Uterus (tissue), 3 donors: ENCODE measurements at regions not wholly inside any gene's neighbourhood (a gene's known extent, or its start where the extent isn't known, plus 50 kb on each side); places are given as distances from the start of the nearest gene placed in this dataset.

Experiments
- DNase-seq, 2 donors: peaks; one replicate each; pipeline ENCODE4 v3.0.0-alpha.2; 2019 to 2020
- H3K27ac ChIP-seq, 2 donors: fragments of 200-600 bp; sonication (generic); 1 replicate in 1 of 2; 2 replicates in 1 of 2; pipeline ENCODE4 v1.5.1; 2016 to 2018
- H3K27me3 ChIP-seq, 2 donors: fragments of 200-600 bp; sonication (generic); one replicate each; pipeline ENCODE4 v1.5.1; 2018 to 2019; ENCODE audit warnings: control low read depth in 1 of 2
- H3K36me3 ChIP-seq, 2 donors: fragments of 200-600 bp; sonication (generic); one replicate each; pipeline ENCODE4 v1.5.1; 2019; ENCODE audit warnings: control low read depth in 1 of 2
- H3K4me1 ChIP-seq, 2 donors: fragments of 200-600 bp; sonication (generic); one replicate each; pipeline ENCODE4 v1.5.1; 2018 to 2019; ENCODE audit warnings: control low read depth in 1 of 2
- H3K4me3 ChIP-seq, 2 donors: fragments of 200-600 bp; sonication (generic); 1 replicate in 1 of 2; 2 replicates in 1 of 2; pipeline ENCODE4 v1.5.1; 2018 to 2019; ENCODE audit warnings: mild to moderate bottlenecking in 1 of 2
- H3K9me3 ChIP-seq, 2 donors: fragments of 200-600 bp; sonication (generic); one replicate each; pipeline ENCODE4 v1.5.1; 2019; ENCODE audit warnings: control low read depth in 1 of 2
- CTCF ChIP-seq, 4 experiments: fragments of 200-600 bp in 2 of 4; fragments of 450-650 bp in 2 of 4; sonication (generic) in 2 of 4; IDR thresholded peaks; one replicate each; pipeline ENCODE4 v1.5.1; 2016 to 2019; ENCODE audit warnings: antibody characterized with exemption in 4 of 4, mild to moderate bottlenecking in 2 of 4, moderate library complexity in 1 of 4
- POLR2A ChIP-seq, 2 donors: fragments of 450-650 bp; IDR thresholded peaks; one replicate each; pipeline ENCODE4 v1.6.1; 2016; ENCODE audit warnings: antibody characterized with exemption in 2 of 2, mild to moderate bottlenecking in 1 of 2, moderate library complexity in 1 of 2
- intact Hi-C: fragments of 100-400 bp; cut with DNase I; formaldehyde crosslinking; loops from one replicate; pipeline ENCODE4 v1.15.1; 2023; ENCODE audit warnings: low total_unique reads
- donor health status: DM: yes; HTN: yes; CAD: no.

- Histone ChIP-seq H3K27me3 (no peaks in the 10 kb centered on the region), H3K4me3 (no peak overlapping the region), H3K4me1 (no peaks in the 10 kb centered on the region), H3K9me3 (no peaks in the 10 kb centered on the region), H3K36me3 (no peaks in the 10 kb centered on the region), H3K27ac (no peak overlapping the region)
- intact Hi-C loops, result no loop called here
- DNase-seq, result no peak
- TF ChIP-seq POLR2A (IDR thresholded peaks at IDR 0.05) (no peak), CTCF (IDR thresholded peaks at IDR 0.05) (no peak)
Measured at GRCh38 chr13:85347251-85347650, 452.0 kb downstream of the SLITRK6 start.

- Histone ChIP-seq H3K9me3 (no peaks in the 10 kb centered on the region), H3K36me3 (no peaks in the 10 kb centered on the region), H3K4me1 (no peaks in the 10 kb centered on the region), H3K27ac (no peak overlapping the region), H3K27me3 (no peaks in the 10 kb centered on the region), H3K4me3 (no peak overlapping the region)
- no peak for DNase-seq
- intact Hi-C loops, result no loop called here
- TF ChIP-seq POLR2A (IDR thresholded peaks at IDR 0.05), result no peak
- no peak for TF ChIP-seq CTCF (IDR thresholded peaks at IDR 0.05)
Measured at GRCh38 chr13:85334187-85334586, 465.0 kb downstream of the SLITRK6 start.

GRCh38 chr13:85333506-85334020 lies 465.7 kb downstream of the SLITRK6 start:
- DNase-seq, result no peak
- intact Hi-C loops, result no loop called here
- Histone ChIP-seq H3K36me3 (no peaks in the 10 kb centered on the region), H3K9me3 (no peaks in the 10 kb centered on the region), H3K4me1 (no peaks in the 10 kb centered on the region), H3K27ac (no peak overlapping the region), H3K27me3 (no peaks in the 10 kb centered on the region), H3K4me3 (no peak overlapping the region)
- TF ChIP-seq CTCF (IDR thresholded peaks at IDR 0.05) (no peak), POLR2A (IDR thresholded peaks at IDR 0.05) (no peak)

- no peak for TF ChIP-seq POLR2A (IDR thresholded peaks at IDR 0.05)
- TF ChIP-seq CTCF (IDR thresholded peaks at IDR 0.05), result no peak
- DNase-seq, result no peak
- Histone ChIP-seq H3K4me3 (no peak overlapping the region), H3K36me3 (no peaks in the 10 kb centered on the region), H3K27me3 (no peaks in the 10 kb centered on the region), H3K9me3 (no peaks in the 10 kb centered on the region), H3K4me1 (no peaks in the 10 kb centered on the region), H3K27ac (no peak overlapping the region)
- intact Hi-C loops, result no loop called here
Measured at GRCh38 chr13:85332615-85333014, 466.6 kb downstream of the SLITRK6 start.

- Histone ChIP-seq H3K36me3 (no peaks in the 10 kb centered on the region), H3K4me3 (no peak overlapping the region), H3K27ac (no peak overlapping the region), H3K9me3 (no peaks in the 10 kb centered on the region), H3K27me3 (no peaks in the 10 kb centered on the region), H3K4me1 (no peaks in the 10 kb centered on the region)
- TF ChIP-seq CTCF (IDR thresholded peaks at IDR 0.05), result no peak
- DNase-seq, result no peak
- intact Hi-C loops, result no loop called here
Measured at GRCh38 chr13:85321734-85322133, 477.5 kb downstream of the SLITRK6 start.
